CD4-positive, alpha-beta T cell (primary cell): ENCODE measurements at regions not wholly inside any gene's neighbourhood (a gene's known extent, or its start where the extent isn't known, plus 50 kb on each side); places are given as distances from the start of the nearest gene placed in this dataset.

Experiments used
- ATAC-seq: fragments of 200-7000 bp; cut with Tn5 transposase; one replicate; pipeline ENCODE4 v1.10.0; 2022; ENCODE audit warnings: mild to moderate bottlenecking; ENCODE audit not compliant: poor library complexity
- CTCF ChIA-PET: fragments of 350-600 bp; sonication (Branson Sonifier 250); formaldehyde crosslinking; loops from one replicate; lab custom pipeline; 2021; ENCODE audit warnings: antibody characterized with exemption, inconsistent platforms; lab: Charles Lee
- POLR2A ChIA-PET: fragments of 350-600 bp; sonication (Branson Sonifier 250); formaldehyde crosslinking; loops from one replicate; lab custom pipeline; 2021; ENCODE audit warnings: antibody characterized with exemption, inconsistent platforms; lab: Charles Lee
- DNase-seq, 14 experiments: peaks; one replicate each; pipeline ENCODE4 v3.0.0-alpha.2; 2013 to 2020; ENCODE audit warnings: mixed read lengths in 2 of 14
- H3K27ac ChIP-seq, 2 donors: one replicate each; pipeline versions ENCODE4 v1.5.1 to v1.7.0; 2013; ENCODE audit warnings: low read length in 2 of 2, low read depth in 1 of 2, mild to moderate bottlenecking in 1 of 2
- H3K27me3 ChIP-seq, 2 experiments: 1 replicate in 1 of 2; 2 replicates in 1 of 2; pipeline versions ENCODE4 v1.6.1 to v1.7.0; 2013; ENCODE audit warnings: low read length in 2 of 2, control low read depth in 1 of 2, mild to moderate bottlenecking in 1 of 2, moderate library complexity in 1 of 2; ENCODE audit not compliant: insufficient read depth in 2 of 2, control insufficient read depth in 1 of 2
- H3K36me3 ChIP-seq: one replicate; pipeline ENCODE4 v1.6.1; 2013; ENCODE audit warnings: low read length, control low read depth; ENCODE audit not compliant: insufficient read depth
- H3K4me1 ChIP-seq: one replicate; pipeline ENCODE4 v1.6.1; 2013; ENCODE audit warnings: low read length, control low read depth; ENCODE audit not compliant: insufficient read depth
- H3K4me3 ChIP-seq: one replicate; pipeline ENCODE4 v1.5.1; 2013; ENCODE audit warnings: mild to moderate bottlenecking, low read length, moderate library complexity
- H3K9me3 ChIP-seq, 2 experiments: 1 replicate in 1 of 2; 2 replicates in 1 of 2; pipeline versions ENCODE4 v1.6.1 to v1.7.0; 2013; ENCODE audit warnings: low read length in 2 of 2, mild to moderate bottlenecking in 2 of 2, control low read depth in 1 of 2, moderate library complexity in 1 of 2; ENCODE audit not compliant: control insufficient read depth in 1 of 2, insufficient read depth in 1 of 2
- H3K27ac Mint-ChIP-seq: one replicate; pipeline ENCODE4 v1.8.0; 2020; ENCODE audit warnings: mixed read lengths
- H3K27me3 Mint-ChIP-seq: one replicate; pipeline ENCODE4 v1.8.0; 2021; ENCODE audit warnings: mixed read lengths
- H3K36me3 Mint-ChIP-seq: one replicate; pipeline ENCODE4 v1.8.0; 2021; ENCODE audit warnings: low read depth, mixed read lengths
- H3K4me1 Mint-ChIP-seq: one replicate; pipeline ENCODE4 v1.8.0; 2021; ENCODE audit warnings: low read depth, mixed read lengths
- H3K4me3 Mint-ChIP-seq: one replicate; pipeline ENCODE4 v1.8.0; 2020; ENCODE audit warnings: mild to moderate bottlenecking, mixed read lengths
- H3K9me3 Mint-ChIP-seq: one replicate; pipeline ENCODE4 v1.8.0; 2020; ENCODE audit warnings: mixed read lengths
- CTCF ChIP-seq: fragments of 200-600 bp; IDR thresholded peaks from one replicate; pipeline ENCODE4 v1.8.0; 2022; ENCODE audit warnings: antibody characterized with exemption, mild to moderate bottlenecking
- intact Hi-C, 2 experiments: fragments of 100-400 bp; cut with DNase I in 1 of 2; cut with micrococcal nuclease in 1 of 2; formaldehyde crosslinking; loops; one replicate each; pipeline versions ENCODE4 v1.15.1 to v1.9.0; 2023 to 2025; cut with DNase I, micrococcal nuclease

DNA sequence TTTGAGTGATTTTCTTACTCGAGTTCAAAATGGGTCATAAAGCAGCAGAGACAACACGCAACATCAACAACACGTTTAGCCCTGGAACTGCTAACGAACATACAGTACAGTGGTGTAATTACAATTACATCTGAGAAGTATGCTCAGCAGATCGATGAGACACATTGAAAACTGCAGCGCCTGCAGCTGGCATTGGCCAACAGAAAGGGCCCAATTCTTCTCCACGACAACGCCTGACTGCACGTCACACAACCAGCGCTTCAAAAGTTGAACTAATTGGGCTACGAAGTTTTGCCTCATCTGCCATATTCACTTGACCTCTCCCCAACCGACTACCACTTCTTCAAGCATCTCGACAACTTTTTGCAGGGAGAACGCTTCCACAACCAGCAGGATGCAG is 145.6 kb downstream of the SCARB1 start:
- H3K9me3 Mint-ChIP-seq: no peaks in the 10 kb centered on the region
- Histone ChIP-seq H3K27ac (no peak overlapping the region), H3K9me3 (no peaks in the 10 kb centered on the region), H3K36me3 (no peaks in the 10 kb centered on the region), H3K4me1 (peaks cover 16% of the 10 kb centered on the region), H3K27me3 (no peaks in the 10 kb centered on the region), H3K4me3 (no peak overlapping the region)
- POLR2A ChIA-PET: no interaction called here
- no peaks in the 10 kb centered on the region for H3K36me3 Mint-ChIP-seq
- DNase-seq: no peak
- H3K4me3 Mint-ChIP-seq: no peak overlapping the region
- intact Hi-C loops: no loop called here
- TF ChIP-seq CTCF: no peak
- H3K4me1 Mint-ChIP-seq: peaks cover 14% of the 10 kb centered on the region
- no peaks in the 10 kb centered on the region for H3K27me3 Mint-ChIP-seq
- CTCF ChIA-PET: no interaction called here
- no peak for ATAC-seq
- H3K27ac Mint-ChIP-seq: no peak overlapping the region

DNA sequence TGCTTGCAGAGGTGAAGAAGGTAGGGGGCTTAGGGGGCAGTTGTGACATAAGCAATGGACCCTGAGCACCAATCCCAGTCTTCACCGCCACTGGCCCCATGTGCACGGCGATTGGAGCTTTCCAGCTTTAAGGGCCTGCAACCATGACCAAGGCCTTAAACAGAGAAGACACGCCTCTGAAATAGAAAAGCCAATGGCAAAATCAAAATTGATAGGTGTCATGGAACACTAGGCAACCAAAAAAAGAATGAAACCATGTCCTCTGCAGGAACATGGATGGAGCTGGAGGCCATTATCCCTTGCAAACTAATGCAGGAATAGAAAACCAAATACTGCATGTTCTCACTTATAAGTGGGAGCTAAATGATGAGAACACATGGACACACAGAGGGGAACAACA is 146.3 kb downstream of the SCARB1 start:
- no peak for TF ChIP-seq CTCF
- intact Hi-C loops: no loop called here
- Histone ChIP-seq H3K4me3 (no peak overlapping the region), H3K9me3 (no peaks in the 10 kb centered on the region), H3K27me3 (no peaks in the 10 kb centered on the region), H3K4me1 (peaks cover 20% of the 10 kb centered on the region), H3K27ac (no peak overlapping the region), H3K36me3 (no peaks in the 10 kb centered on the region)
- Mint-ChIP-seq H3K9me3 (no peaks in the 10 kb centered on the region), H3K4me3 (no peak overlapping the region), H3K36me3 (no peaks in the 10 kb centered on the region), H3K27me3 (no peaks in the 10 kb centered on the region), H3K4me1 (peaks cover 17% of the 10 kb centered on the region), H3K27ac (no peak overlapping the region)
- ChIA-PET POLR2A (no interaction called here), CTCF (no interaction called here)
- DNase-seq: no peak
- no peak for ATAC-seq

GRCh38 chr12:124716208-124717130 is 147.2 kb downstream of the SCARB1 start:
- Histone ChIP-seq H3K9me3 (no peaks in the 10 kb centered on the region), H3K36me3 (no peaks in the 10 kb centered on the region), H3K4me1 (peaks cover 20% of the 10 kb centered on the region), H3K27ac (no peak overlapping the region), H3K27me3 (no peaks in the 10 kb centered on the region), H3K4me3 (no peak overlapping the region)
- no peak overlapping the region for H3K27ac Mint-ChIP-seq
- H3K9me3 Mint-ChIP-seq: no peaks in the 10 kb centered on the region
- H3K27me3 Mint-ChIP-seq: no peaks in the 10 kb centered on the region
- H3K4me1 Mint-ChIP-seq: peaks cover 17% of the 10 kb centered on the region
- ATAC-seq: no peak
- H3K36me3 Mint-ChIP-seq: no peaks in the 10 kb centered on the region
- TF ChIP-seq CTCF: no peak
- DNase-seq: no peak
- H3K4me3 Mint-ChIP-seq: no peak overlapping the region
- ChIA-PET CTCF (no interaction called here), POLR2A (no interaction called here)
- intact Hi-C loops: no loop called here
